ENCODE measurements at regions not wholly inside any gene's neighbourhood (a gene's known extent, or its start where the extent isn't known, plus 50 kb on each side); places are given as distances from the start of the nearest gene placed in this dataset.

GRCh38 chr1:187942986-187943385, 1114.2 kb downstream of the PLA2G4A start:
- TF ChIP-seq, protein P1, sequence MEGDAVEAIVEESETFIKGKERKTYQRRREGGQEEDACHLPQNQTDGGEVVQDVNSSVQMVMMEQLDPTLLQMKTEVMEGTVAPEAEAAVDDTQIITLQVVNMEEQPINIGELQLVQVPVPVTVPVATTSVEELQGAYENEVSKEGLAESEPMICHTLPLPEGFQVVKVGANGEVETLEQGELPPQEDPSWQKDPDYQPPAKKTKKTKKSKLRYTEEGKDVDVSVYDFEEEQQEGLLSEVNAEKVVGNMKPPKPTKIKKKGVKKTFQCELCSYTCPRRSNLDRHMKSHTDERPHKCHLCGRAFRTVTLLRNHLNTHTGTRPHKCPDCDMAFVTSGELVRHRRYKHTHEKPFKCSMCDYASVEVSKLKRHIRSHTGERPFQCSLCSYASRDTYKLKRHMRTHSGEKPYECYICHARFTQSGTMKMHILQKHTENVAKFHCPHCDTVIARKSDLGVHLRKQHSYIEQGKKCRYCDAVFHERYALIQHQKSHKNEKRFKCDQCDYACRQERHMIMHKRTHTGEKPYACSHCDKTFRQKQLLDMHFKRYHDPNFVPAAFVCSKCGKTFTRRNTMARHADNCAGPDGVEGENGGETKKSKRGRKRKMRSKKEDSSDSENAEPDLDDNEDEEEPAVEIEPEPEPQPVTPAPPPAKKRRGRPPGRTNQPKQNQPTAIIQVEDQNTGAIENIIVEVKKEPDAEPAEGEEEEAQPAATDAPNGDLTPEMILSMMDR (IDR thresholded peaks at IDR 0.05; ENCODE audit: low read depth, low read length, missing input control), result no peak
- TF ChIP-seq HNF4G (IDR thresholded peaks at IDR 0.05) (no peak), FOXA1 (IDR thresholded peaks at IDR 0.05) (no peak), TAF1 (conservative IDR thresholded peaks at IDR 0.05) (no peak), MAX (IDR thresholded peaks at IDR 0.05) (no peak), REST (IDR thresholded peaks at IDR 0.05) (no peak), EGR1 (IDR thresholded peaks at IDR 0.05; ENCODE audit: low read depth in 2 of 2) (no peak), ATF3 (IDR thresholded peaks at IDR 0.05) (no peak), RAD21 (IDR thresholded peaks at IDR 0.05) (no peak), SP1 (IDR thresholded peaks at IDR 0.05) (no peak), ZBTB33 (IDR thresholded peaks at IDR 0.05) (no peak), YY1 (IDR thresholded peaks at IDR 0.05) (no peak)

Measured in liver (tissue), 3 donors.